IMR-90 (cell line): ENCODE measurements at regions not wholly inside any gene's neighbourhood (a gene's known extent, or its start where the extent isn't known, plus 50 kb on each side); places are given as distances from the start of the nearest gene placed in this dataset.

Experiments used
- ATAC-seq: fragments of 200-7000 bp; cut with Tn5 transposase; 2 replicates; pipeline ENCODE4 v1.9.1; 2020; ENCODE audit warnings: low read depth, mild to moderate bottlenecking, moderate library complexity
- BruUV-seq: library from RNA; stranded (reverse); fragments of 400-500 nt; replicated peaks from 2 replicates; lab custom pipeline; 2021; lab: Mats Ljungman, UMichigan
- CTCF ChIA-PET: fragments of 300-600 bp; formaldehyde crosslinking; extraction: SDS; loops from one replicate; lab custom pipeline; 2021; ENCODE audit warnings: antibody characterized with exemption; lab: Yijun Ruan, JAX
- POLR2A ChIA-PET: fragments of 300-600 bp; sonication (Branson Sonifier 250); formaldehyde crosslinking; loops from one replicate; lab custom pipeline; 2022; ENCODE audit warnings: antibody characterized with exemption; ENCODE audit not compliant: unreplicated experiment; lab: Charles Lee
- DNase-seq: peaks from one replicate; pipeline ENCODE4 v3.0.0; 2013
- H2AFZ ChIP-seq: replicated peaks from 2 replicates; pipeline ENCODE3; 2013; ENCODE audit warnings: low read length, mild to moderate bottlenecking; ENCODE audit not compliant: poor library complexity
- H2AK5ac ChIP-seq: 2 replicates; pipeline ENCODE4 v1.6.1; 2013; ENCODE audit warnings: low read depth, low read length, inconsistent platforms
- H2AK9ac ChIP-seq: replicated peaks from 2 replicates; pipeline ENCODE3; 2013; ENCODE audit warnings: mild to moderate bottlenecking, low read depth, low read length, moderate library complexity; ENCODE audit not compliant: poor library complexity
- H2BK120ac ChIP-seq: 2 replicates; pipeline ENCODE4 v1.6.1; 2013; ENCODE audit warnings: low read depth, low read length, inconsistent platforms
- H2BK15ac ChIP-seq: 3 replicates; pipeline ENCODE4 v1.6.1; 2013; ENCODE audit warnings: low read depth, low read length, inconsistent platforms
- H2BK20ac ChIP-seq: 2 replicates; pipeline ENCODE4 v1.6.1; 2013; ENCODE audit warnings: low read depth, mild to moderate bottlenecking, inconsistent platforms, low read length, moderate library complexity
- H2BK5ac ChIP-seq: 2 replicates; pipeline ENCODE4 v1.6.1; 2013; ENCODE audit warnings: mild to moderate bottlenecking, low read depth, low read length, inconsistent platforms; ENCODE audit not compliant: poor library complexity, severe bottlenecking
- H3K14ac ChIP-seq: replicated peaks from 2 replicates; pipeline ENCODE4 v1.6.1; 2013; ENCODE audit warnings: low read depth, low read length, inconsistent platforms
- H3K18ac ChIP-seq: 2 replicates; pipeline ENCODE4 v1.6.1; 2013; ENCODE audit warnings: low read depth, low read length, control low read depth
- H3K23ac ChIP-seq: 2 replicates; pipeline ENCODE4 v1.6.1; 2013; ENCODE audit warnings: low read depth, low read length, inconsistent platforms
- H3K27ac ChIP-seq: 2 replicates; pipeline ENCODE4 v1.5.1; 2013; ENCODE audit warnings: mild to moderate bottlenecking, control low read depth, low read length; ENCODE audit not compliant: insufficient read depth
- H3K27me3 ChIP-seq: 2 replicates; pipeline ENCODE4 v1.6.1; 2013; ENCODE audit warnings: low read length; ENCODE audit not compliant: control insufficient read depth, insufficient read depth
- H3K36me3 ChIP-seq: 2 replicates; pipeline ENCODE4 v1.6.1; 2013; ENCODE audit warnings: low read length, mixed read lengths; ENCODE audit not compliant: control insufficient read depth, insufficient read depth
- H3K4ac ChIP-seq: 2 replicates; pipeline ENCODE4 v1.6.1; 2013; ENCODE audit warnings: low read depth, low read length, inconsistent platforms
- H3K4me1 ChIP-seq: 2 replicates; pipeline ENCODE4 v1.6.1; 2013; ENCODE audit warnings: low read length, mixed read lengths; ENCODE audit not compliant: control insufficient read depth, insufficient read depth
- H3K4me2 ChIP-seq: 2 replicates; pipeline ENCODE4 v1.6.1; 2013; ENCODE audit warnings: low read depth, mild to moderate bottlenecking, control low read depth, low read length, moderate library complexity
- H3K4me3 ChIP-seq: 2 replicates; pipeline ENCODE4 v1.5.1; 2013; ENCODE audit warnings: low read depth, mild to moderate bottlenecking, control low read depth, low read length, moderate library complexity; ENCODE audit not compliant: insufficient read depth
- H3K56ac ChIP-seq: 2 replicates; pipeline ENCODE4 v1.6.1; 2013; ENCODE audit warnings: low read length, inconsistent platforms; ENCODE audit not compliant: insufficient read depth; ENCODE audit errors: extremely low read depth
- H3K79me1 ChIP-seq, 2 experiments: 2 replicates each; pipeline ENCODE4 v1.6.1; 2013; ENCODE audit warnings: low read length in 2 of 2, inconsistent platforms in 1 of 2, low read depth in 1 of 2
- H3K9ac ChIP-seq: 2 replicates; pipeline ENCODE4 v1.6.1; 2013; ENCODE audit warnings: low read depth, low read length, control low read depth
- H3K9me1 ChIP-seq: 2 replicates; pipeline ENCODE4 v1.6.1; 2013; ENCODE audit warnings: low read length, inconsistent platforms; ENCODE audit not compliant: insufficient read depth
- H3K9me3 ChIP-seq: 2 replicates; pipeline ENCODE4 v1.6.1; 2013; ENCODE audit warnings: low read length; ENCODE audit not compliant: control insufficient read depth, insufficient read depth
- H4K20me1 ChIP-seq: 2 replicates; pipeline ENCODE4 v1.6.1; 2013; ENCODE audit warnings: low read length, inconsistent platforms; ENCODE audit not compliant: insufficient read depth
- H4K5ac ChIP-seq: 2 replicates; pipeline ENCODE4 v1.6.1; 2013; ENCODE audit warnings: mild to moderate bottlenecking, low read depth, low read length, control low read depth
- H4K8ac ChIP-seq, 2 experiments: 2 replicates each; pipeline ENCODE4 v1.6.1; 2013; ENCODE audit warnings: low read depth in 2 of 2, low read length in 2 of 2, control low read depth in 1 of 2, inconsistent platforms in 1 of 2
- H4K91ac ChIP-seq: 2 replicates; pipeline ENCODE4 v1.6.1; 2013; ENCODE audit warnings: low read depth, low read length, inconsistent platforms; ENCODE audit not compliant: insufficient read depth
- BHLHE40 ChIP-seq: fragments of 150-350 bp; IDR thresholded peaks from 2 replicates; pipeline ENCODE4 v1.6.1; 2016; ENCODE audit warnings: mild to moderate bottlenecking, low read depth, low read length
- CEBPB ChIP-seq: IDR thresholded peaks from 2 replicates; pipeline ENCODE4 v1.6.1; 2012; ENCODE audit warnings: low read depth, low read length, improper control_type of control experiment
- CHD1 ChIP-seq: IDR thresholded peaks from 2 replicates; pipeline ENCODE4 v1.6.1; 2012; ENCODE audit warnings: low read depth, low read length, improper control_type of control experiment
- CTCF ChIP-seq: conservative IDR thresholded peaks from 2 replicates; pipeline ENCODE4 v1.5.1; 2012; ENCODE audit warnings: mild to moderate bottlenecking, low read depth, low read length, improper control_type of control experiment
- ELK1 ChIP-seq: fragments of 150-350 bp; IDR thresholded peaks from 2 replicates; pipeline ENCODE4 v1.6.1; 2016; ENCODE audit warnings: low read depth, mild to moderate bottlenecking, low read length, moderate library complexity, borderline replicate concordance
- FOS ChIP-seq: fragments of 150-350 bp; IDR thresholded peaks from 2 replicates; pipeline ENCODE4 v1.6.1; 2016; ENCODE audit warnings: low read depth, low read length
- MAFK ChIP-seq: IDR thresholded peaks from 2 replicates; pipeline ENCODE4 v1.6.1; 2012; ENCODE audit warnings: low read depth, low read length, improper control_type of control experiment
- MAZ ChIP-seq: IDR thresholded peaks from 2 replicates; pipeline ENCODE4 v1.6.1; 2012; ENCODE audit warnings: low read depth, mild to moderate bottlenecking, low read length, improper control_type of control experiment, moderate library complexity, borderline replicate concordance
- MXI1 ChIP-seq: IDR thresholded peaks from 2 replicates; pipeline ENCODE4 v1.6.1; 2012; ENCODE audit warnings: low read depth, mild to moderate bottlenecking, low read length, moderate library complexity, borderline replicate concordance
- NFE2L2 ChIP-seq: fragments of 150-350 bp; IDR thresholded peaks from 2 replicates; pipeline ENCODE4 v1.6.1; 2016; ENCODE audit warnings: low read depth, mild to moderate bottlenecking, low read length
- POLR2A ChIP-seq: IDR thresholded peaks from 2 replicates; pipeline ENCODE4 v1.6.1; 2012; ENCODE audit warnings: mild to moderate bottlenecking, low read depth, low read length
- RAD21 ChIP-seq: IDR thresholded peaks from 2 replicates; pipeline ENCODE4 v1.6.1; 2012; ENCODE audit warnings: low read length, improper control_type of control experiment
- RCOR1 ChIP-seq: IDR thresholded peaks from 2 replicates; pipeline ENCODE4 v1.6.1; 2012; ENCODE audit warnings: mild to moderate bottlenecking, low read length, improper control_type of control experiment; ENCODE audit not compliant: insufficient replicate concordance
- RFX5 ChIP-seq: IDR thresholded peaks from 2 replicates; pipeline ENCODE4 v1.8.0; 2012; ENCODE audit warnings: low read depth, mild to moderate bottlenecking, low read length, moderate library complexity
- SMC3 ChIP-seq: fragments of 150-350 bp; IDR thresholded peaks from 2 replicates; pipeline ENCODE4 v1.6.1; 2016; ENCODE audit warnings: low read depth, mild to moderate bottlenecking, antibody characterized with exemption, low read length, moderate library complexity
- USF2 ChIP-seq: fragments of 150-350 bp; IDR thresholded peaks from 2 replicates; pipeline ENCODE4 v1.6.1; 2017; ENCODE audit warnings: mild to moderate bottlenecking, antibody characterized with exemption, low read length, low read depth
- WGBS, 2 experiments: methylation state at CpG; one replicate each; pipeline versions ENCODE4 v1.1.5 to v1.1.7; 2013; ENCODE audit warnings: missing lambda C conversion rate in 2 of 2; ENCODE audit not compliant: insufficient read length in 1 of 2; ENCODE audit errors: extremely low coverage in 2 of 2; 5-methylcytosine and 5-hydroxymethylcytosine counted together
- dilution Hi-C: fragments of 300-500 bp; cut with HindIII; formaldehyde crosslinking; loops from one replicate; pipeline ENCODE4 v1.14.3; 2018; ENCODE audit warnings: low sequenced_read_pairs; ENCODE audit not compliant: unreplicated experiment
- in situ Hi-C: fragments of 300-500 bp; cut with MboI; formaldehyde crosslinking; loops from 3 replicates; pipeline ENCODE4 v1.14.3; 2019; ENCODE audit warnings: low sequenced_read_pairs, inconsistent platforms, mixed read lengths
- intact Hi-C: fragments of 100-400 bp; cut with micrococcal nuclease; formaldehyde crosslinking; loops from 2 replicates; pipeline ENCODE4 v1.10.0; 2022

- POLR2A ChIA-PET = no interaction called here
- Histone ChIP-seq H2BK120ac (no peak overlapping the region), H2BK20ac (no peak overlapping the region), H3K27ac (no peak overlapping the region), H3K9me1 (no peaks in the 10 kb centered on the region), H3K36me3 (no peaks in the 10 kb centered on the region), H3K27me3 (peaks cover 11% of the 10 kb centered on the region), H3K79me1 (no peaks in the 10 kb centered on the region), H3K9me3 (no peaks in the 10 kb centered on the region), H4K91ac (no peak overlapping the region), H2BK15ac (no peak overlapping the region), H3K56ac (no peak overlapping the region), H3K4me3 (no peak overlapping the region), H2BK5ac (no peak overlapping the region), H3K4me1 (peaks cover 5% of the 10 kb centered on the region), H3K9ac (no peak overlapping the region), H2AK9ac (no peak overlapping the region), H2AK5ac (no peak overlapping the region), H4K8ac (no peak overlapping the region), H4K5ac (no peak overlapping the region), H4K20me1 (no peaks in the 10 kb centered on the region), H3K23ac (no peak overlapping the region), H3K14ac (no peak overlapping the region), H2AFZ (no peak overlapping the region), H3K18ac (no peak overlapping the region), H3K4ac (no peak overlapping the region), H3K4me2 (no peak overlapping the region)
- TF ChIP-seq FOS (no peak), RAD21 (no peak), NFE2L2 (no peak), RCOR1 (no peak), POLR2A (no peak), CHD1 (no peak), USF2 (no peak), MAFK (no peak), BHLHE40 (no peak), SMC3 (no peak), CEBPB (no peak), MXI1 (no peak), ELK1 (no peak), CTCF (no peak), MAZ (no peak), RFX5 (no peak)
- CTCF ChIA-PET = interaction anchor here (1.6 kb wide), 1 partner anchor 19 kb away, joined by 6 read pairs; no protein-coding TSS in a partner anchor
- no peak for DNase-seq
- in situ Hi-C loops = no loop called here
- intact Hi-C loops = no loop called here
- BruUV-seq = no TSS peak
- WGBS, 2 experiments = no CpG with 5 or more reads among the region's 2 CpGs
- ATAC-seq = no peak
- dilution Hi-C loops = no loop called here
Measured at GRCh38 chr2:200732866-200733265, 78.8 kb upstream of the BZW1 start.
